ENCODE measurements at regions not wholly inside any gene's neighbourhood (a gene's known extent, or its start where the extent isn't known, plus 50 kb on each side); places are given as distances from the start of the nearest gene placed in this dataset.

DNA sequence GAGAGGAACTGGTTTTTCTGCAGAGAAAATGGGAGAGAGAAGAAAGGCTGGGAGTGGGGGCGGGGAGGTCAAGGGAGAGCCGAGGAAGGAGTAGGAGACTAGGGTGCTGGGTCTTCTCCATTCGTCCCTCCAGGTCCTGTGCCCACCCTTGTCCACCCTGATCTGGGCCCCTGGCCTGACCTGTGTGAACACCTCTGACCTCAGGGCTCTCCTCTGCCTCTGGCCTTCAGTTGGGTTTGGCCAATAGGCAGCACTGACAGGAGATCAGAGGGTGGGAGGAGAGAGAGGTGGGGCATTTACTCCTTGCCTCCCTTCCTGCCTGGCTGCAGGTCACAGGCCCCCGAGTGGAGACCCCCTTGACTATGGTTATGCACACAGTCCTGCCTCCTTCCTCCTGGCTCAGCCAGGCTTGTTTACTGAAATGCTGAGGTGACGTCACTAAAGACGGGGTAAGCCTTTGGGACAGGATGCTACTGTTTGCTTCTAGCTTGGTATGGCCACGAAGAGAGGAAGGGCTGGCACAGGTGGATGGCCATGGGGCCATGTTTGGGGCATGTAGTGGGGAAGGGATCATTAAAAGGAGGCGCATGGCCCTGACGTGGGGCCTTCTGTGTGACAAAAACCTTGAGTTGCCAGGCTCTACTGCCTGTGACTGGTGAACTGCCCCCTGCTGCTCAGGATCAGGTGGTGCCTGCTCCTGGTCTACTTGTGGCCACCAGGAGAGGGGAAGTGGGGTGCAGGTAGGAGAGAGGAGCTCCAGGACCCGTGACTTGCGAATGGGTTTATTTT, 248.7 kb upstream of the CSF3R start:
- TF ChIP-seq, protein P1, sequence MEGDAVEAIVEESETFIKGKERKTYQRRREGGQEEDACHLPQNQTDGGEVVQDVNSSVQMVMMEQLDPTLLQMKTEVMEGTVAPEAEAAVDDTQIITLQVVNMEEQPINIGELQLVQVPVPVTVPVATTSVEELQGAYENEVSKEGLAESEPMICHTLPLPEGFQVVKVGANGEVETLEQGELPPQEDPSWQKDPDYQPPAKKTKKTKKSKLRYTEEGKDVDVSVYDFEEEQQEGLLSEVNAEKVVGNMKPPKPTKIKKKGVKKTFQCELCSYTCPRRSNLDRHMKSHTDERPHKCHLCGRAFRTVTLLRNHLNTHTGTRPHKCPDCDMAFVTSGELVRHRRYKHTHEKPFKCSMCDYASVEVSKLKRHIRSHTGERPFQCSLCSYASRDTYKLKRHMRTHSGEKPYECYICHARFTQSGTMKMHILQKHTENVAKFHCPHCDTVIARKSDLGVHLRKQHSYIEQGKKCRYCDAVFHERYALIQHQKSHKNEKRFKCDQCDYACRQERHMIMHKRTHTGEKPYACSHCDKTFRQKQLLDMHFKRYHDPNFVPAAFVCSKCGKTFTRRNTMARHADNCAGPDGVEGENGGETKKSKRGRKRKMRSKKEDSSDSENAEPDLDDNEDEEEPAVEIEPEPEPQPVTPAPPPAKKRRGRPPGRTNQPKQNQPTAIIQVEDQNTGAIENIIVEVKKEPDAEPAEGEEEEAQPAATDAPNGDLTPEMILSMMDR (IDR thresholded peaks at IDR 0.05): no peak
- TF ChIP-seq POLR2A (IDR thresholded peaks at IDR 0.05): no peak

Data from heart left ventricle (tissue), 13 donors.